ENCODE measurements at regions not wholly inside any gene's neighbourhood (a gene's known extent, or its start where the extent isn't known, plus 50 kb on each side); places are given as distances from the start of the nearest gene placed in this dataset.
A peak's percentile ranks its signal among the peaks of the same experiment; 100 is the strongest.

- no peak for TF ChIP-seq CTCF (IDR thresholded peaks at IDR 0.05; ENCODE audit: low read depth, low read length)
- H3K9me3 ChIP-seq (ENCODE audit: low read depth), result no peaks in the 10 kb centered on the region
- H3K27me3 ChIP-seq, result no peaks in the 10 kb centered on the region
- H3K4me3 ChIP-seq, result no peak overlapping the region
- DNase-seq (ENCODE audit: low read depth in 1 of 2, low spot score in 1 of 2), result no peak
- peaks cover 10% of the 10 kb centered on the region for H3K4me1 ChIP-seq (ENCODE audit: low read depth)
- no peaks in the 10 kb centered on the region for H3K36me3 ChIP-seq
- H3K27ac ChIP-seq, result no peak overlapping the region
Measured at GRCh38 chr3:34464646-34465045, 666.2 kb downstream of the PDCD6IP start.

DNA sequence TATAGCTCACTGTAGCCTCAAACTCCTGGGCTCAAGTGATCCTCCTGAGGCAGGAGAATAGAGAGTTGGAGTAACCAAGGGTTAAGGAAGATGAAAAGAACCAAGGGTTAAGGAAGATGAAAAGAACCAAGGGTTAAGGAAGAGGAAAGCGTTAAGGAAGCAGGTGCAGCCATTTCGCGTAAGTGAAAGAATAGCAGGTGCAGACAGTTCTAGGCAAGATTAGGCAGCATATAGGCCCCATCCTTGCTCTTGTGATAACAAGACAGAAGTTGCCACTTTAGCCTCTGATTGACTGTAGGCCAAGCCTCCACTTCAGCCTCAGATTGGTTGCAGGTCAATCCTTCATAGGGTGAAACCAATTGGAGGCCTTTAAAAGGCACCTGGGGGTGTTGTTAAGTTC is 677.4 kb downstream of the PDCD6IP start:
- no peaks in the 10 kb centered on the region for H3K9me3 ChIP-seq (ENCODE audit: low read depth)
- no peaks in the 10 kb centered on the region for H3K36me3 ChIP-seq
- no peaks in the 10 kb centered on the region for H3K27me3 ChIP-seq
- no peak for DNase-seq (ENCODE audit: low read depth in 1 of 2, low spot score in 1 of 2)
- no peaks in the 10 kb centered on the region for H3K4me1 ChIP-seq (ENCODE audit: low read depth)
- no peak for TF ChIP-seq CTCF (IDR thresholded peaks at IDR 0.05; ENCODE audit: low read depth, low read length)
- H3K4me3 ChIP-seq, result no peak overlapping the region
- H3K27ac ChIP-seq, result no peak overlapping the region

- Histone ChIP-seq H3K9me3 (ENCODE audit: low read depth) (no peaks in the 10 kb centered on the region), H3K36me3 (no peaks in the 10 kb centered on the region), H3K4me3 (no peak overlapping the region), H3K27ac (no peak overlapping the region), H3K27me3 (no peaks in the 10 kb centered on the region), H3K4me1 (ENCODE audit: low read depth) (no peaks in the 10 kb centered on the region)
- TF ChIP-seq CTCF (IDR thresholded peaks at IDR 0.05; ENCODE audit: low read depth, low read length), result no peak
- DNase-seq (ENCODE audit: low read depth in 1 of 2, low spot score in 1 of 2), result no peak
Measured at GRCh38 chr3:34483311-34483887, 685.0 kb downstream of the PDCD6IP start.

DNA sequence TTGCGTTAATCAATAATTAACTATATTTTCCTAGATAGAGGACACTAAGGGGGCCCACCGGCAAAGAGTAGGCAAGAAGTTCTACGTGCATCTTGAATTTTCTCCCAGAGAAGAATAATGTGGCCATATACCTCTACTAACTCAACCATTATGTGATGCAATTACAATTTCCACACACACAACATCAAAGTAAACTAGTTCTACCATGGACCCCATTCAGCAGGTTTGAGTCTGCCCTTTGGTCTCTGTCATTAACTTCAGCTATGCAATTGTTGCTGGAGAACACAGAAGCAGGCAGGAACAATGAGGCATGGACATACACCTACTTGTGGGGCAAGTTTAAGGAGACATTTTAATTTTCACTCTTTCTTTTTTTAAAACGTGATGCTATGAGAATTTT is 705.9 kb downstream of the PDCD6IP start:
- H3K9me3 ChIP-seq (ENCODE audit: low read depth), result no peaks in the 10 kb centered on the region
- H3K4me1 ChIP-seq (ENCODE audit: low read depth), result no peaks in the 10 kb centered on the region
- DNase-seq (ENCODE audit: low read depth in 1 of 2, low spot score in 1 of 2), result no peak
- no peak overlapping the region for H3K27ac ChIP-seq
- no peak overlapping the region for H3K4me3 ChIP-seq
- TF ChIP-seq CTCF (IDR thresholded peaks at IDR 0.05; ENCODE audit: low read depth, low read length), result no peak
- no peaks in the 10 kb centered on the region for H3K27me3 ChIP-seq
- H3K36me3 ChIP-seq, result no peaks in the 10 kb centered on the region

GRCh38 chr3:34504775-34505174 is 706.3 kb downstream of the PDCD6IP start:
- TF ChIP-seq CTCF (IDR thresholded peaks at IDR 0.05; ENCODE audit: low read depth, low read length), result no peak
- Histone ChIP-seq H3K4me3 (no peak overlapping the region), H3K27ac (no peak overlapping the region), H3K4me1 (ENCODE audit: low read depth) (no peaks in the 10 kb centered on the region), H3K9me3 (ENCODE audit: low read depth) (no peaks in the 10 kb centered on the region), H3K36me3 (no peaks in the 10 kb centered on the region), H3K27me3 (no peaks in the 10 kb centered on the region)
- peak in 1 of 2 donors; percentile 24 for DNase-seq (ENCODE audit: low read depth in 1 of 2, low spot score in 1 of 2)

DNA sequence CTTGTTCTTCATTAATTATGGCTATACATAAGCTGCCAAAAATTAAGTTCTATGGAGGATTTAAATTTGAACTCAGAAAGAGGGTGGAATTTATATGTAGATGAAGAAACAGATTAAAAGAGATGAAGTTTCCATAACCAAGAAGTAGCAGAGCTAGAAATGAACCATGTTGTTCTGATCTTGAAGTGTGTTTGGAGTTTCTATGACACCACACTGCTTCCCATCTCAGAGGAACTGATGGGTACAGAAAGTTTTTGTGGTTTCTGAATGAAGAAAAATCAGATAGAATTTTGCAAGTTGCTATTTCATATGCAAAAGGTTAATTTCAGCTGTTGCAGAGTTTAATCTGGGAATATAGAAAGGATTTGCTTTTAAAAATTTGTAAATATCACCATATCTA is 710.3 kb downstream of the PDCD6IP start:
- H3K27me3 ChIP-seq, result no peaks in the 10 kb centered on the region
- H3K4me1 ChIP-seq (ENCODE audit: low read depth), result no peaks in the 10 kb centered on the region
- no peaks in the 10 kb centered on the region for H3K36me3 ChIP-seq
- no peak for DNase-seq (ENCODE audit: low read depth in 1 of 2, low spot score in 1 of 2)
- H3K27ac ChIP-seq, result no peak overlapping the region
- H3K4me3 ChIP-seq, result no peak overlapping the region
- no peak for TF ChIP-seq CTCF (IDR thresholded peaks at IDR 0.05; ENCODE audit: low read depth, low read length)
- no peaks in the 10 kb centered on the region for H3K9me3 ChIP-seq (ENCODE audit: low read depth)

Measured in cardiac muscle cell (in vitro differentiated cells and primary cell).